ENCODE measurements at regions not wholly inside any gene's neighbourhood (a gene's known extent, or its start where the extent isn't known, plus 50 kb on each side); places are given as distances from the start of the nearest gene placed in this dataset.

DNA sequence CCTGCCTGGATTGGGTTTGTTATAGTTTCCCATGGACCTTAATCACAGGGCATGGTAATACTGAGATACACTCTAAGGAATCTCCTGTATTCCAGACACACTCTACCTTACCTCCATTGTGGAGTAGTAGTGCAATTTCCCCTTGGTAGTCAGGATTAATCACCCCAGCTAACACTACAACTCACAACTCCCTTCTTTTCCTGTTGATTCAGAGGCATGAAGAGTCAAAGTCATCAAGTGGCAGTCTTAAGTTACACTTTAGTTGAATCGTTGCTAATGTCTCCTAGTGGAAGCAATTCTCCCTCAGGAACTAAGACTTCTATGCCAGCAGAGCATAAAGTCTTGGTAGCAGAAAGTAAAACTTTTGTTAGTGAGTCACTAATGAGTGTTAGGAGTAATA is 122.7 kb upstream of the APC start:
- TF ChIP-seq, protein P1, sequence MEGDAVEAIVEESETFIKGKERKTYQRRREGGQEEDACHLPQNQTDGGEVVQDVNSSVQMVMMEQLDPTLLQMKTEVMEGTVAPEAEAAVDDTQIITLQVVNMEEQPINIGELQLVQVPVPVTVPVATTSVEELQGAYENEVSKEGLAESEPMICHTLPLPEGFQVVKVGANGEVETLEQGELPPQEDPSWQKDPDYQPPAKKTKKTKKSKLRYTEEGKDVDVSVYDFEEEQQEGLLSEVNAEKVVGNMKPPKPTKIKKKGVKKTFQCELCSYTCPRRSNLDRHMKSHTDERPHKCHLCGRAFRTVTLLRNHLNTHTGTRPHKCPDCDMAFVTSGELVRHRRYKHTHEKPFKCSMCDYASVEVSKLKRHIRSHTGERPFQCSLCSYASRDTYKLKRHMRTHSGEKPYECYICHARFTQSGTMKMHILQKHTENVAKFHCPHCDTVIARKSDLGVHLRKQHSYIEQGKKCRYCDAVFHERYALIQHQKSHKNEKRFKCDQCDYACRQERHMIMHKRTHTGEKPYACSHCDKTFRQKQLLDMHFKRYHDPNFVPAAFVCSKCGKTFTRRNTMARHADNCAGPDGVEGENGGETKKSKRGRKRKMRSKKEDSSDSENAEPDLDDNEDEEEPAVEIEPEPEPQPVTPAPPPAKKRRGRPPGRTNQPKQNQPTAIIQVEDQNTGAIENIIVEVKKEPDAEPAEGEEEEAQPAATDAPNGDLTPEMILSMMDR (IDR thresholded peaks at IDR 0.05), result no peak

DNA sequence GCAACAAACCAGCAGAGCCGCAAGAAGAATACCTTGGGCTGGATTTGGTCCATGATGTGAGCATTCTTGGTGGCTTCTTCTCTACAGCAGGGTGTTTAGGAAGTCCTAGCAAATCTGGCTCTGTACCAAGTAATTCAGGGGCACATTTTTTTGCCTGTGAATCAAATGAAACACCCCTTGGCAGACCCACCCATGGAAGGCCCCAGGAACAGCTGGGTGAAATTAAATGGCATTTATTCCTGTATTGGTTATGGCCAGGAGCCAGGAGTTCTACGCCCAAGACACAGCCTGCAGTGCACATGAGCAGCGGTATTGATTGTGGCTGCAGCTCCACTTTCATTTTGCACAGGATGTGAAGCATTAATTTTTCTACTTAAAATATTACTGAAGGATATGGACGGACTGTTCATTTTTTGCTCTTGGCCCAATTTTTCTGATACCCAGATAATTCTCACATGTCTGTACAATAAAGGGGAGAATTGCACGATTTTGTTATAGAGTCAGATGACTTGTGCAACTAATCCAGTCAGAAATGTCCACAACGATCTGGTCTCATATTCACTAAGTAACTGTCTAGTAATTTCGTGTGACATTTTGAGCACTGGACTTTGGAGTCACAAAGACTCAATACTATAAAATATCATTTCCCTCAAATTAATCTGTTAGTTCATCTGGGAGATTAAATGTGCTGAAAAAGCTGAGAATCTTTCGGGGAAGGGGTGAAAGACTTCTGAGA is 120.7 kb upstream of the APC start:
- no peak for ATAC-seq
- no peak for DNase-seq
- TF ChIP-seq, protein P1 (IDR thresholded peaks at IDR 0.05), result no peak
- intact Hi-C loops (cut with DNase I), result no loop called here
- 44 to 58% (median 44%) methylated on average over 8 of the region's 8 CpGs for WGBS, 3 donors
- Histone ChIP-seq H3K4me1 (no peaks in the 10 kb centered on the region), H3K36me3 (ENCODE audit: insufficient read depth in 1 of 2, low read depth in 1 of 2) (no peaks in the 10 kb centered on the region), H3K27ac (no peak overlapping the region), H3K27me3 (ENCODE audit: insufficient read depth in 3 of 3, low read length in 2 of 3) (no peaks in the 10 kb centered on the region), H3K9me3 (no peaks in the 10 kb centered on the region), H3K4me3 (no peak overlapping the region)

More for the DNA sequence above, 122.7 kb upstream of the APC start:
- ATAC-seq (no peak), DNase-seq (no peak)
- Histone ChIP-seq H3K9me3 (no peaks in the 10 kb centered on the region), H3K27ac (no peak overlapping the region), H3K27me3 (ENCODE audit: insufficient read depth in 3 of 3, low read length in 2 of 3) (no peaks in the 10 kb centered on the region), H3K36me3 (ENCODE audit: insufficient read depth in 1 of 2, low read depth in 1 of 2) (no peaks in the 10 kb centered on the region), H3K4me1 (no peaks in the 10 kb centered on the region), H3K4me3 (no peak overlapping the region)
- WGBS, 3 donors, result 23 to 38% (median 30%) methylated on average over 1 of the region's 1 CpG
- intact Hi-C loops (cut with DNase I), result no loop called here

DNA sequence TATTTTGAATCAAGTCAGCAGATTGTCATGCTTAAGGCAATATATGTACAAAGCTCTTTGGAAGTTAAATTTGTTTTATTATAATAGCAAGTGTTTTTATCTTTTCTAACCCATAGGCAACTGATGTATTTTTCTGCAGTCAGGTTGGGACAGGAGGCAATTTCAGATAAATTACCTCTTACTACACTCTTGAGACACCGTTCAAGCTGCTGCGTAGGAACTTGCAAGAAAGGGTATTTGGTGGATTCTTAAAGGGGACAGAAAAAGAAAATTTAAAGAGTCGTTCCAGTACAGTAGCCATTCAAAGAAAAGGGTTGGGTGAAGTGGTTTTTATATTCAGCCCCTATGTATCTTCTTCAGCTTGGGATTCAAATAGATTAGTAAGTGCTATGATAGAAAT is 112.4 kb upstream of the APC start:
- WGBS, 3 donors, result 57 to 59% (median 59%) methylated on average over 3 of the region's 3 CpGs
- H3K4me3 ChIP-seq, result no peak overlapping the region
- no peaks in the 10 kb centered on the region for H3K9me3 ChIP-seq
- no peaks in the 10 kb centered on the region for H3K36me3 ChIP-seq (ENCODE audit: insufficient read depth in 1 of 2, low read depth in 1 of 2)
- no peaks in the 10 kb centered on the region for H3K27me3 ChIP-seq (ENCODE audit: insufficient read depth in 3 of 3, low read length in 2 of 3)
- no peak overlapping the region for H3K27ac ChIP-seq
- DNase-seq (no peak), ATAC-seq (no peak)
- intact Hi-C loops (cut with DNase I), result no loop called here
- TF ChIP-seq, protein P1 (IDR thresholded peaks at IDR 0.05), result no peak
- H3K4me1 ChIP-seq, result no peaks in the 10 kb centered on the region

DNA sequence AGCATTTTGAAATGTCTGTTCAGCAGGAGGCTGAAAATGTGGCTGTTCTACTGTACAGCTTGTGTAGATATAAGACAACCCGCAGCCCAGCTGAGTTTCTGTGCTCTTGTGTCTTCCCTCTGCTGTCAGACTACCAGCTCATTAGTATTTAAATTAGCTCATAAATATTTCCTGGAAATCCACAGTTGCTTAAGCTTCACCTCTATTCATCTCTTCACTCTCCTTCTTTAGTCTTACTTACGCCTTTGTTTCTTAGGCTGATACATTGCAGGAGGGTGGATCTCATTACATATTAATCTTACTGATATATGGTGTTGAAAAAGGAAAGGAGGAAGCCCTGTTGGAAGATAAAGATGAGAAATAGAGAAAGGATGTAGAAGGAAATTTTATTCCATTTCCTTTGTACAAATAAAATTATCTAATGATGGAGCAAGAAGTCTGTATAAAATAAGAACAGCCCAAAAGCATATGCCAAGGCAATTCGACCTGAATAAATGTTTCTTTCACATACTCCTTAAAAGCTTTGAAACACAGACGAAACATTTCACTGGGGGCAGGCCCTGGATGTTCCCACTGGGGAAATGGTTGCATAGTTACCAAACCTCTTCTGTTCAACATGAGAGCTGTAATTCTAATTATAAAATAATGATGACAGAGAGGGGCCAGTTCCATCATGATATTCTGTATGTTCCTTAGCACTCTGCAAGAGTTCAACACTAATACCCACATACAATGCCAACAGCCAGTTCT is 111.8 kb upstream of the APC start:
- ATAC-seq (no peak), DNase-seq (no peak)
- WGBS, 3 donors, result 63 to 82% (median 81%) methylated on average over 4 of the region's 4 CpGs
- no peak overlapping the region for H3K4me3 ChIP-seq
- H3K4me1 ChIP-seq, result no peaks in the 10 kb centered on the region
- TF ChIP-seq, protein P1 (IDR thresholded peaks at IDR 0.05), result no peak
- no peak overlapping the region for H3K27ac ChIP-seq
- no peaks in the 10 kb centered on the region for H3K27me3 ChIP-seq (ENCODE audit: insufficient read depth in 3 of 3, low read length in 2 of 3)
- no peaks in the 10 kb centered on the region for H3K36me3 ChIP-seq (ENCODE audit: insufficient read depth in 1 of 2, low read depth in 1 of 2)
- H3K9me3 ChIP-seq, result no peaks in the 10 kb centered on the region
- intact Hi-C loops (cut with DNase I), result no loop called here
